HG02970 (cell line): ENCODE measurements at regions not wholly inside any gene's neighbourhood (a gene's known extent, or its start where the extent isn't known, plus 50 kb on each side); places are given as distances from the start of the nearest gene placed in this dataset.
"Not testable (repeated sequence)": the region's sequence is repeated elsewhere in the genome, so short reads cannot be mapped to it uniquely, and the experiment has no call there.

Source experiments
- ATAC-seq: cut with Tn5 transposase; IDR thresholded peaks from one replicate; pipeline ENCODE4 v1.9.1; 2021; ENCODE audit warnings: mild to moderate bottlenecking, moderate library complexity, moderate number of reproducible peaks; ENCODE audit not compliant: unreplicated experiment, low FRiP score

DNA sequence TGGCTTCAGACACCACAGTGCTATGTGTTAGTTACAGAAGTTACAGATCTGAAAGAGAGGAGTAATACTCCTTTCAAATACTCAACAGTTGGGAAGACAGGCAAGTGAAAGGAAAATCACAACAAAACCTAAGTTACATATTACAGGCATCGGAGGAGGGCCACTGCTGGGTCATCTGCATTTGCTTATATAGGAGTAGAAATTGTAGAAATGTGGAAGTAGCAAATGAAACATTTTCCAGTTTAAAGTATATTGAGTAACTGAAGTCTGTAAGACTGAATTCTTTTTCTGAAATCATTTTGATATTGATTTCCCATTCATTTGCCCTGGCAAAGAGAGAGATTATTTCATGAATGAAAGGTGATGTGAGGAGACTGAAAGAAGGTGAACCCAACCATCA lies 201.7 kb downstream of the SPRY1 start:
- ATAC-seq: no peak

DNA sequence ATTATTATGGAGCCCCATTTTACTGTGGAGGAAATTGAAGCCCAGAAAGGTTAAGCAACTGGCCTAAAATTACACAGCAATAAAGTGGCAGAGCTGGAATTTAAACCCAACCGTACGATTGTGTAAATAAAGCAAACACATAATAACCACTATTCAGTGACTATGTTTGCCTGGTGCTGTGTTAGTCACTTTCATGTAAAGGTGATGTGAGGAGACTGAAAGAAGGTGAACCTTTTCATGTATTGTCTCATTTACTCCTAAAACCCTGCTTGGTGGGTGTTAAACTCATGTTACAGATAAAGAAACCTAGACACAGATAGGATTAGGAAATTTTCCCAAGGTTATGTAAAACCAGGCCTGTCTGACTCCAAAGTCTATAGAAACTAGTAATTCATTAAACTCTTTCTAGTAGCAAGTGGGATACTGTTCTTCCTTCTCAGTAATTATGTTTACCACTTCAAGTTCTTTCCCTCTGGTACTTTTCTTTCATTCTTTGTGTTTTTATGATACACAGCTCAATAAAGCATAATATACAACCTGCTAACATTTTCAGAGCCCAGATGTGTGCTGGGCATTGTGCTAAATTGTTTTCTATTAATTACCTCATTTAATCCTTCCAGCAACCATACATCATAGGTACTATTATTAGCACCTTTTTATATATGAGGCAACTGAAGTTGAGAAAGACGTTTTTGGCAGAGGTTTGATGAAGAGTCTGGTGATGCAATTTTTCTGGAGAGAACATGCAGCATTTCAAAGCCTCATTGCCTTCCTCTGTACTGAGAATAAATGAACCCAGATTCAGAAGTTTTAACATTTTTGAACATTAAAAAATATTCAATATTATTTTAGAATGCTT lies 202.7 kb downstream of the SPRY1 start:
- ATAC-seq: no peak

- peak; percentile 99 for ATAC-seq
These were observed 203.6 kb downstream of the SPRY1 start for GRCh38 chr4:123599920-123600810.

GRCh38 chr4:123600987-123601904 lies 204.7 kb downstream of the SPRY1 start:
- ATAC-seq: no peak

GRCh38 chr4:123602007-123602406 lies 205.4 kb downstream of the SPRY1 start:
- ATAC-seq: no peak

DNA sequence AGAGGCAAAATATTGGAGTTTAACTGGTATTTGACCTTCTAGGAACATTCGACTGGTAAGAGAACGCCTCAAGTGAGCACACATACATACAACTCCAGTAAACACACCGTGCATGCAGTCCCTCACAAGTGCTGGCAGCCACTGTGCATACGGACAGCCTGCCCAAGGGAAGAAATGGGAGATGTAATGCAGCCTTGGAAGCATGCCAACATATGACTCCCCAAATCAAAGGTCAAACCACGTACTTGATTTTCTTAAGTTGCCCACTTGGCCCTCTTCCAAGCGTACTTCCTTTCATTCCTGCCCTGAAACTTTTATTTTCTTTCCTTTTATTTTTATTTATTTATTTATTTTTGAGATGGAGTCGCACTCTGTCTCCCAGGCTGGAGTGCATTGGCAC lies 206.6 kb downstream of the SPRY1 start:
- no peak for ATAC-seq

- not testable (repeated sequence) for ATAC-seq
These were observed 209.2 kb downstream of the SPRY1 start for GRCh38 chr4:123605797-123606196.

GRCh38 chr4:123606336-123606735 lies 209.7 kb downstream of the SPRY1 start:
- no peak for ATAC-seq

- no peak for ATAC-seq
These were observed 210.4 kb downstream of the SPRY1 start for GRCh38 chr4:123606946-123607542.

GRCh38 chr4:123609829-123610228 lies 213.2 kb downstream of the SPRY1 start:
- no peak for ATAC-seq

DNA sequence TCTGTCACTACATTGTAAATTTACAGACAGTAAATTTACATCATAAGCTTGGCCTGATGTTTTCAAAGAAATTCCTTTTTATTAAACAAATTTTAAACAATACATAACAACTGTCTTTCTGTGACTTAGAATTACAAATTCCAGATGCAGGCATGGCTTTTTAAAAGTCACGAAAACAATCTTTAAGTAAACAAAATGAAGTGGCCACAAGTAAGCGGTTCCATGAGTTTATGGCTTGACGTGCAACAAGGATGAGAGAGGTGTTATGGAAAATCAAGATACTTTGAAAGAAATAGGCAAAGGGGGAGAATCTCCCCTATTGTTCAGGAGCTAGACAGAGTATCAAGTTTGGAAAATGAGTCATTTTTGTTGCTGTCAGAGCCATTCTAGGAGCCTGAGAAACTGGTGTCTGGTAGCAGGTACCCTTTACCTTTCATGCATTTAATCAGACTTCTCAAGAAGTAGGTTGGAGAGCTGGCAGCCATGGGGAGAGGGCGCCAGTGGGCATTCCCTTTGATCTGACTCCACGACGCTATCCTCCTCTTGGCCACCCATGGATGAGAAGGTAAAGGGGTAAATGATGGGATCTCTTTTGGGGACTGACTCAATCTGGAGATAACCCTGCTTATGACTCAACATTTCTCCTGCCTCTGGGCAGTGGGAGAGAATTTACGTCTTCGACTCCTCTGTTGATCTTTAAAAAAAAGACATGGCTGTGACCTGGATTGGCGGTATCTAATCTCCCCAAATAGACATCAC lies 217.2 kb downstream of the SPRY1 start:
- ATAC-seq: no peak

DNA sequence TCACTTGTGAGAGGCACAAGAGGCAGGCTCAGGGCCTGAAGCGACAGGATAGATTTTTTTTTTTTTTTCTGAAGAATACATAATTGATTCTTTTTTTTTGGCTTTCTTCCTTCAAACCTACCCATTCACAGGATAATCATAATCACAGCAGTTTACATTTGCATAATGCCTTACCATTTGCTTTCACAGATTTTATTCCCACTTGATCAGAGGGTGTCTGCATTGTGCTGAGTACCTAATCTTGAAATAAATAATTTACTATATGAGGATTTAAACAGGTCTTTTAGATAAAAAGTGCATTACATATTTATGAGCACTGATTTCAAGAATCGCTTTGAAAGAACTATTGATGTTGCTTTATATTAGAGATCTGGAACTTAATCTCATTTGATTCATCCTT lies 219.3 kb downstream of the SPRY1 start:
- ATAC-seq: no peak

GRCh38 chr4:123616951-123617461 lies 220.4 kb downstream of the SPRY1 start:
- ATAC-seq: no peak

GRCh38 chr4:123617791-123618190 lies 221.2 kb downstream of the SPRY1 start:
- ATAC-seq: no peak

GRCh38 chr4:123618606-123619005 lies 222.0 kb downstream of the SPRY1 start:
- ATAC-seq: no peak

- no peak for ATAC-seq
These were observed 222.7 kb downstream of the SPRY1 start for GRCh38 chr4:123619326-123619725.

DNA sequence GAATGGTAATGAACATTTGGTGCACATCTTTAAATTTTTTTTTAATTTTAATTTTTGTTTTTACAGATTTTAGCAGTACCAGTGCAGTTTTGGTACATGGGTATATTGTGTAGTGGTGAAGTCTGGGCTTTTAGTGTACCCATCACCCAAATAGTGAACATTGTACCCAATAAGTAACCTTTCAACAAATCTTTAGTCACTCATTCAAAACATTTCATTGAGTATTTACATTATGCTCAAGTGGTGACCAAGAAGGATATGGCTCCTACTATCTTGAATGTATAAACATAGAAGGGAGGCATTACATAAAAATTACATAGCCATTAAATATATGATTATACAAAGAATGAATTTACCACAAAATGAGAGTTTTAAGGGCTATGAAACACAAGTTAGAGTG lies 223.3 kb downstream of the SPRY1 start:
- no peak for ATAC-seq

GRCh38 chr4:123621072-123621705 lies 224.6 kb downstream of the SPRY1 start:
- ATAC-seq: no peak

DNA sequence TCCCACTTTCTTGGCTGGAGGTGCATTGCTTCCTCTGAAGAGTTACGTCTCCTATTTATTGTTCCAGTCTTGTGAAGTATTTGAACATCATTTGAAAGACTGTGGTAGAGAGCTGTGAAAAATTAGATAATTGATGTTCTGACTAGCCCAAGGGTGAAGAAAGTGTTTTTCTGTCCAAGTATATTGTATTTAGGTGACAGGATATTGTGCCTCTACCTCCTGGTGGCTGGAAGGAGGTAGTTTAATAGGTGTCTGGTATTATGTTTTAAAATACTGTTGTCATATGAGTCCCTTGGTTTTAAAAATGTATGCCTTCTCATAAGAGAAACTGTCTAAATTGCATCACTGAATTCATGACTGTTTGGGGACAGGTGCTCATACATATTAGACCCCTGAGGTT lies 226.0 kb downstream of the SPRY1 start:
- no peak for ATAC-seq
